HG02642 (cell line): ENCODE measurements at regions not wholly inside any gene's neighbourhood (a gene's known extent, or its start where the extent isn't known, plus 50 kb on each side); places are given as distances from the start of the nearest gene placed in this dataset.
"Not testable (repeated sequence)": the region's sequence is repeated elsewhere in the genome, so short reads cannot be mapped to it uniquely, and the experiment has no call there.

Source experiments
- ATAC-seq: cut with Tn5 transposase; IDR thresholded peaks from one replicate; pipeline ENCODE4 v1.9.1; 2021; ENCODE audit warnings: mild to moderate bottlenecking; ENCODE audit not compliant: unreplicated experiment, poor library complexity

DNA sequence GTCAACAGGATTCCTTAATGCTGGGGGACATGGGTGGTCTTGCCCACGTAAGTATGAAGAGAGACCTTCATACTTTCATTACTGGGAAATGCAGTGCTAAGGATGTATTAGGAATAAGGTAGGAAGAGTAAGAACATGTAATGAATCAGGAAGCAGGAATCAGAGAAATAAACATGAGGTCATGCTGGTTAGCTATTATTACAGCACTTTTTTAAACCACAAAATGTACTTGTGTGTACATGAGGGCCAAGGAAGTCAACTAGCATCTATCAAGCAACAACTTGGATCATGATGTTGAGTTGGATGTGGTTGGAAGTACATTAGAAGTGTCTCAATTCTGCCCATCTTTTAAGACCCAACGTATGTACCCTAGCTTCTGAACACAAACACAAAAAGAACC, 63.5 kb upstream of the E2F3 start:
- no peak for ATAC-seq

DNA sequence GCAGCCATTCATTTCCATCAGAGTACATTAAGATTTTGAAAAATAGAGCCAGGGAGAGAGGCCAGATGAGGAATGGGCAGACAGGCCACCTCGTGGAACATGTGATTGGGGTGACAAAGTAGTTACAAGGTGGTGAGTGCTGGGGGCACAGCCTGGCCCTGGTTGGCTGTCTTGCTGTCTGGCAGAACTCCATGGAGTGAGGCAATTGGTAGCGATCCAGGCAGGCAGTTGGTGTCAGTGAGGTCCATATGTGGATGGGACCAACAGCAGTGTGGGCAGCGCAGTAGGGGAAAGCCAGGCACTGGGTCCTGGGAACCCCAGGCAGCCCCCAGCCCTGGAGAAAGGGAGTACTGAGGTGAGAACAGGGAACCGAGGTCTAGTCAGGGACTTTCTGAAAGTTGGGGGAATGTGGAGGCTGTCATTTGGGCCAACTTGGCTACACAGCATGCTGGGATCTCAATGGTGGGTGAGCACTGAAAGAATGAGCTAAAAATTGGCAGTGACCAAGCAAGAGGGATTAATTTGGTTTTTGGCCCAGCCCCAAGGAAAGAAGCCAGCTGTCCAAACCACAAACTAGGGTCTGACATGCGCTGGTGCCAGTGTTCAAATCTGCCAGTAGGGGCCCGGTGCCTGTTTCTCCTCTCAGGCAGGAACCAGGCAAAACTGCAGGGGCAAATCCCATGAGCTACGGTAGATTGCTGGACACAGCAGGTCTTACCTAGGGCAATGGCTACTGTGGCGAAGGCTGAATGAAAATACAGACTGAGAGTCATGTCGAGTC, 61.4 kb upstream of the E2F3 start:
- no peak for ATAC-seq

DNA sequence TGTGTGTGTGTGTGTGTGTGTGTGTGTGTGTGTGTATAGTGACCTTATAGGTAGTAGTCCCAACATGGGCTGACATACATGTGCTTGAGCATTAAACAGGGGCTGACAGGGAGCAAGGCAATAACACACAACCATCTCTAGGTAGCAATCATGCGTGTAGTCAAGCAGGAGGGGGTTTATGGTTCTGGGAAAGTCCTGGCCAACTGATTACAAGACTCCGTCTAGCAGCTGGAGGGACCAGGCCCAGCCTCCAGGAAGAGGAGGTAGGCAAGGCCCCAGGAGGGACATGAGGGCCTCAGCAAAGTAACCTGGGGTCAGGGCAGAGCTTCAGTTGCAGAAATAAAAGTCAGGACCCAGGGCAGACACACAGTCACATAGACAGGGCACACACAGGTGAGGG, 60.6 kb upstream of the E2F3 start:
- no peak for ATAC-seq

DNA sequence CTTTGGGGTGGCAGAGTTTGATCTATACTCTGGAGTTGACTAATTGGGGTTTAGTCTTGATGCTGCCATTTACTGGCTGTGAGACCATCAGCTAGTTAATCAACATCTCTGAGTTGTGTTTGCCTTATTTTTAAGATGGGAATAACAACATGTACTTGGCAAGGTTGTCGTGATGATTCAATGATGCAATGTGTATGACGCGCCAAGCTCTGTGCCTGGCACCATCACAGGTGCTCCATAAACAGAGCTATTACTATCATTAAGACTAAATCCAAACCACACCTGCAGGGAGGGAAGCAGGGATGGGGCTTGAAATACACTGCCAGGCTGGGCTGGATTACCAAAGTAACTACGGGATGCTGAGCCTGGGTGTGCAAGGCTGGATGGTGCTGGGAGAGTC, 60.1 kb upstream of the E2F3 start:
- ATAC-seq = no peak

DNA sequence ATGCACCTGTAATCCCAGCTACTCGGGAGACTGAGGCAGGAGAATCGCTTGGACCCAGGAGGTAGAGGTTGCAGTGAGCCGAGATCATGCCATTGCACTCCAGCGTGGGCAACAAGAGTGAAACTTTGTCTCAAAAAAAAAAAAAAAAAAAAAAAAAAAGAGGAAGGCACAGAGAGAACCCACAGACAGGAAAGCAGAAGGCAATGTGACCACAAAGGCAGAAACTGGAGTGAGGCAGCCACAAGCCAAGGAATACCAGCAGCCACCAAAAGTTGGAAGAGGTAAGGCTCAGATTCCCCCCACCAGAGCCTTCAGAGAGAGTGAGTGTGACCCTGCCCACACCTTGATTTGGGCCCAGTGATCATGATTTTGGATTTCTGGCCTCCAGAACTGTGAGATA, 54.7 kb upstream of the E2F3 start:
- not testable (repeated sequence) for ATAC-seq

DNA sequence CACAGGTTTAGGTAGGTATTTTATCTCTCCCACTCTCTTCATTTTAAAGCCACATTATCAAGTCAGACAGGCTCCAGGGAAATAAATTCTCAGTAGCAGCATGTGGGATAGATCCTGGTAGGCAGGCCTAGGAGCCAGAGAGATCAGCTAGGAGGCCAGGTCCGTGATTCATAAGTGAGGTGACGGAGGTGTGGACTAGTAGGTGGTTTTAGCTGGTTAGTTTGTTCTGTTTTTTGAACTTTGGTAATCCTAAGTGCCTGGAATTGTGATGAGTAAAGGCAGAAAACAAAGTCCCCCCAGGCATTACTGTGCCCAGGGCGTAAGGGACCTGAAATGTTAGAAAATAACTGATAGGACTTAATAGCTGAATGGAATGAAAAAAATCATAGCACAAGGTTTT, 53.6 kb upstream of the E2F3 start:
- no peak for ATAC-seq

DNA sequence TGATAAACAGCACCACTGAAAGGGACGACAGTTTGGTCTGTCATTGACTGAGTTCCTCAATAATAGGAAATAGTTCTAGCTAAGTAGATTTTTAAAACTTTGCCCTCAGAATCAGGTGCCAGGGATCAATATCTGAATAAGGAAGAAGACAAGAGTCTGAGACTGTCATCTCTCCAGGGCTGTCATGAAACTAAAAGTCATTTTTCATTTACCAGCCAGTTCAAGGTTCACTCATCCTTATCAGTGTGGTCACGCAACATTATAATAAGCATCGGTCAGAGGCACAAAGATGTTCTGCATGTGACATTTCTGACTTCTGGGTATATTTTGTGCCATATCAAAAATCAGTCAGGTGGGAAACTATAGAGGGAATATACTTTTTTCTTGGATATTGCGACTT, 52.5 kb upstream of the E2F3 start:
- ATAC-seq = no peak

DNA sequence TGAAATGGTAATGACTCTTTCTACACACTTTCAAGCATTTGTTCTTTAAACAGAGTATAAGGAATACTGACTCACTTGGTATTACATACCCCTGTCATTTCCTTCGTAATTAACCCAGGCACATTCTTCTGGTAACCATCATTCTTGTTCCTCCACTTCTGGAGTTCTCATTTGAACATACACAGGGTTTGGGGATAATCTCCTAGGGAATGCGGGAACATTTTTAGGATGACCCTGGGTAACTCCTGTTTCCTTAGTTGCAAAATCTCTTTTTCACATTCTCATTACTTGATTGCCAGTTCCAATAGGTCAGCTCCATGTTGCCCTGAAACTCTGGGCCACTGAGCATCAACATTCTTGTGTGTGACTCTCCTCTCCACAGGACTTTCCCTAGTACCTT, 51.5 kb upstream of the E2F3 start:
- ATAC-seq = no peak

DNA sequence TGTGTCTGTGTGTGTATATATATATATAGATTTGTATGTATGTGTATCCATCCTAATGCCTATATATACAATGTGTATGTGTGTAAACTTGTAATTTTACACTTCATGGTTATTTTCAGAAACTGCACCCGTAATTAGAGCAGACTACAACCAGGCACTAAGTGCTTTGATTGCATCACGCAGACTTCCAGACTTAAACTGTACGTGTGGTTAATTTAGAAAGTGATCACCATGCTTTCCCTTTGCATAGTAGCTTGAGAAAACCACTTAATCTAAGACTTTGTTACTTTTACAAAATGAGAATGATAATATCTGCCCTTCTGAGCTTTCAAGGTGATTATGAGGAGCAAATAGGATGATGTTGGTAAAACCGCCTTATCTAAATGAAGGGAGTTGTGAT, 50.1 kb upstream of the E2F3 start:
- ATAC-seq = no peak
